ENCODE measurements at regions not wholly inside any gene's neighbourhood (a gene's known extent, or its start where the extent isn't known, plus 50 kb on each side); places are given as distances from the start of the nearest gene placed in this dataset.

GRCh38 chr16:59154295-59154694 lies 420.2 kb upstream of the GOT2 start (continued):
- no peak for TF ChIP-seq ZNF280D (CRISPR knock-in tag; IDR thresholded peaks at IDR 0.05)
- no peak for TF ChIP-seq CHD4 (IDR thresholded peaks at IDR 0.05; ENCODE audit: borderline replicate concordance, low read length)
- no peak for TF ChIP-seq EEA1 (CRISPR knock-in tag; IDR thresholded peaks at IDR 0.05; ENCODE audit: borderline replicate concordance)
- TF ChIP-seq ZNF205 (CRISPR knock-in tag; IDR thresholded peaks at IDR 0.05) = no peak

- Histone ChIP-seq H3K4me3 (replicated peaks in 1 of 3; ENCODE audit: insufficient read depth in 1 of 3, low read depth in 2 of 3, low read length in 3 of 3) (no peak overlapping the region), H3K36me3 (replicated peaks in 1 of 2; ENCODE audit: control insufficient read depth in 1 of 2, insufficient read depth in 2 of 2, low read length in 2 of 2) (no peaks in the 10 kb centered on the region), H3K79me2 (ENCODE audit: insufficient read depth, low read length) (no peaks in the 10 kb centered on the region), H3K9me3 (ENCODE audit: low read length) (no peaks in the 10 kb centered on the region), H3K27ac (ENCODE audit: extremely low read length, insufficient read depth, low read length) (no peak overlapping the region), H3K4me1 (ENCODE audit: insufficient read depth, low read length) (no peaks in the 10 kb centered on the region), H3K9ac (ENCODE audit: insufficient read depth, low read depth, low read length) (no peak overlapping the region), H2AFZ (ENCODE audit: low read length) (no peak overlapping the region), H3K4me2 (ENCODE audit: low read depth, low read length) (no peak overlapping the region), H4K20me1 (ENCODE audit: insufficient read depth, low read length) (no peaks in the 10 kb centered on the region), H3K27me3 (ENCODE audit: control insufficient read depth in 1 of 2, insufficient read depth in 2 of 2, low read length in 2 of 2) (no peaks in the 10 kb centered on the region)
- ChIA-PET POLR2A (no interaction called here), CTCF (ENCODE audit: low intra/inter-chr PET ratio, low total read pairs) (no interaction called here)
- BruUV-seq (replicated peaks) = no TSS peak
- no peak for FAIRE-seq
- no peak for DNase-seq (ENCODE audit: low spot score)
- intact Hi-C loops (cut with micrococcal nuclease; ENCODE audit: unreplicated experiment) = no loop called here
- in situ Hi-C loops (cut with HindIII; ENCODE audit: extremely low pct_ligation_motif_present, low pct_unique_long_range_greater_than_20kb) = no loop called here
- 13% methylated on average over 2 of the region's 2 CpGs for WGBS (ENCODE audit: low lambda C conversion rate)
- ATAC-seq = no peak
- no peak for TF ChIP-seq CHCHD3 (CRISPR knock-in tag; IDR thresholded peaks at IDR 0.05)
- TF ChIP-seq, protein P1, sequence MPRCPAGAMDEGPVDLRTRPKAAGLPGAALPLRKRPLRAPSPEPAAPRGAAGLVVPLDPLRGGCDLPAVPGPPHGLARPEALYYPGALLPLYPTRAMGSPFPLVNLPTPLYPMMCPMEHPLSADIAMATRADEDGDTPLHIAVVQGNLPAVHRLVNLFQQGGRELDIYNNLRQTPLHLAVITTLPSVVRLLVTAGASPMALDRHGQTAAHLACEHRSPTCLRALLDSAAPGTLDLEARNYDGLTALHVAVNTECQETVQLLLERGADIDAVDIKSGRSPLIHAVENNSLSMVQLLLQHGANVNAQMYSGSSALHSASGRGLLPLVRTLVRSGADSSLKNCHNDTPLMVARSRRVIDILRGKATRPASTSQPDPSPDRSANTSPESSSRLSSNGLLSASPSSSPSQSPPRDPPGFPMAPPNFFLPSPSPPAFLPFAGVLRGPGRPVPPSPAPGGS (CRISPR knock-in tag; IDR thresholded peaks at IDR 0.05) = no peak
- TF ChIP-seq PHF20 (CRISPR knock-in tag; IDR thresholded peaks at IDR 0.05) = no peak
- TF ChIP-seq FOXC1 (CRISPR knock-in tag; IDR thresholded peaks at IDR 0.05; ENCODE audit: borderline replicate concordance) = no peak
- no peak for TF ChIP-seq ZNF577 (CRISPR knock-in tag; IDR thresholded peaks at IDR 0.05; ENCODE audit: borderline replicate concordance, low read depth)
These were observed 414.6 kb upstream of the GOT2 start for GRCh38 chr16:59148769-59149155.

Data from HepG2 (cell line).